Mesothelial cell of epicardium (in vitro differentiated cells): ENCODE measurements at regions not wholly inside any gene's neighbourhood (a gene's known extent, or its start where the extent isn't known, plus 50 kb on each side); places are given as distances from the start of the nearest gene placed in this dataset.
"Not testable (repeated sequence)": the region's sequence is repeated elsewhere in the genome, so short reads cannot be mapped to it uniquely, and the experiment has no call there.

Experiments used
- DNase-seq, 2 experiments: peaks; one replicate each; pipeline ENCODE4 v3.0.0; 2021; ENCODE audit warnings: low spot score in 2 of 2; ENCODE audit not compliant: unreplicated experiment in 2 of 2
- H3K27ac Mint-ChIP-seq: 2 replicates; pipeline ENCODE4 v1.8.0; 2021; ENCODE audit warnings: mixed read lengths
- H3K27me3 Mint-ChIP-seq: 2 replicates; pipeline ENCODE4 v1.8.0; 2021; ENCODE audit warnings: low read depth, mixed read lengths
- H3K36me3 Mint-ChIP-seq: 2 replicates; pipeline ENCODE4 v1.8.0; 2021; ENCODE audit warnings: mixed read lengths
- H3K4me1 Mint-ChIP-seq: 2 replicates; pipeline ENCODE4 v1.8.0; 2021; ENCODE audit warnings: mixed read lengths
- H3K4me3 Mint-ChIP-seq: 2 replicates; pipeline ENCODE4 v1.8.0; 2021; ENCODE audit warnings: mild to moderate bottlenecking, moderate library complexity, mixed read lengths
- H3K9me3 Mint-ChIP-seq: 2 replicates; pipeline ENCODE4 v1.8.0; 2021; ENCODE audit warnings: mixed read lengths
- TF ChIP-seq, protein P1 (sequence below): fragments of 200-600 bp; sonication (generic); IDR thresholded peaks from one replicate; pipeline ENCODE4 v1.5.0; 2021; ENCODE audit warnings: antibody characterized with exemption; ENCODE audit not compliant: unreplicated experiment

DNA sequence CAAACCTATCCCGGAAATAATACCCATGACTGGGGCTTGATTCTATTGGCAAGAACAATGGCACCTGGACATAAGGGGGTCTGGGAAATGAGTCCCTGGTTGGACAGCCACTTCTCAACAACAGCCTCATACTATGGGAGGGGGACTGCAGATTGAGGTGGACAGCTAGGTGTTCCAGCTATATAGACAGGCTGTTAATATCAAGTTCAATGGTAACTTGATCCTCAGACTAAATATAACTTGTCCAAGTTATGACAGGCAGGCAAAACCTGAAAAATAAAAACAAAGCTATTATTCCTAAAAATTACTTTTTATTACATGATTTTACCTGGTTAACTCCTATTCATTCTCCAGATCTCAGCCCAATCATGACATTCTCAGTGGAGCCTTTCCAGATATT lies 267.3 kb downstream of the TTC8 start:
- H3K27ac Mint-ChIP-seq: no peak overlapping the region
- TF ChIP-seq, protein P1, sequence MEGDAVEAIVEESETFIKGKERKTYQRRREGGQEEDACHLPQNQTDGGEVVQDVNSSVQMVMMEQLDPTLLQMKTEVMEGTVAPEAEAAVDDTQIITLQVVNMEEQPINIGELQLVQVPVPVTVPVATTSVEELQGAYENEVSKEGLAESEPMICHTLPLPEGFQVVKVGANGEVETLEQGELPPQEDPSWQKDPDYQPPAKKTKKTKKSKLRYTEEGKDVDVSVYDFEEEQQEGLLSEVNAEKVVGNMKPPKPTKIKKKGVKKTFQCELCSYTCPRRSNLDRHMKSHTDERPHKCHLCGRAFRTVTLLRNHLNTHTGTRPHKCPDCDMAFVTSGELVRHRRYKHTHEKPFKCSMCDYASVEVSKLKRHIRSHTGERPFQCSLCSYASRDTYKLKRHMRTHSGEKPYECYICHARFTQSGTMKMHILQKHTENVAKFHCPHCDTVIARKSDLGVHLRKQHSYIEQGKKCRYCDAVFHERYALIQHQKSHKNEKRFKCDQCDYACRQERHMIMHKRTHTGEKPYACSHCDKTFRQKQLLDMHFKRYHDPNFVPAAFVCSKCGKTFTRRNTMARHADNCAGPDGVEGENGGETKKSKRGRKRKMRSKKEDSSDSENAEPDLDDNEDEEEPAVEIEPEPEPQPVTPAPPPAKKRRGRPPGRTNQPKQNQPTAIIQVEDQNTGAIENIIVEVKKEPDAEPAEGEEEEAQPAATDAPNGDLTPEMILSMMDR: no peak
- no peak overlapping the region for H3K4me3 Mint-ChIP-seq
- H3K9me3 Mint-ChIP-seq: peaks cover 9% of the 10 kb centered on the region
- H3K36me3 Mint-ChIP-seq: no peaks in the 10 kb centered on the region
- H3K4me1 Mint-ChIP-seq: no peaks in the 10 kb centered on the region
- H3K27me3 Mint-ChIP-seq: no peaks in the 10 kb centered on the region
- DNase-seq: no peak

DNA sequence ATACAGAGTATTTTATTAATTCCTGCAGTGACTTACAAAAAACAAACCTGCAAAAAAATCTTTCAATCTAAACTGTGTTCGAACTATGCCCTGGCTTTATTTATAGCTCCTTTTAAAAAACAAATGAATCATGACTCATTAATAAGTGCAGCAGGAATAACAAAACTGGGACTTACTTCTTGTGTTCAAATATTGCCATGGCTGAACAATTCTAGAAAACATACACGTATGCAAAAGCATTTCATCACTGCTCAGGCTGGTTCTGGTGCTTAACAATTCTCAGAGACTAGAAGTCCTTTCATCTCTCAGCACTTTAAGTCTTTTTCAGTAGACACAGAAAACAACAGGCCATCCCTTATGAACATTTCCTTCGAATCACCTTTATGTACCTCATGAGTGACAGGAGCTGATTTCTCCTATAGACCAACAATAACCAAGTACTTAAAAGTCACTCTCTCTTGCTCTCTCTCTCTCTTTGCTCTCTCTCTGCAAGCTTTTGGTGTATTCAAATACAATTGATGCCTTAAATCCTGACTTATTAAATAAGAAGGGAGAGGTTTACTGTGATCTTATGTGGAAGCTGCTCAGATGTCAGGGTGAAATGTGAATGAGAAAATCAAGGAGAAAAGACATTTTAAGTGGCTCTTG lies 268.8 kb downstream of the TTC8 start:
- no peaks in the 10 kb centered on the region for H3K36me3 Mint-ChIP-seq
- H3K4me1 Mint-ChIP-seq: no peaks in the 10 kb centered on the region
- peaks cover 9% of the 10 kb centered on the region for H3K9me3 Mint-ChIP-seq
- no peak overlapping the region for H3K4me3 Mint-ChIP-seq
- no peak for DNase-seq
- no peak overlapping the region for H3K27ac Mint-ChIP-seq
- no peaks in the 10 kb centered on the region for H3K27me3 Mint-ChIP-seq
- TF ChIP-seq, protein P1: no peak

- TF ChIP-seq, protein P1: no peak
- no peak for DNase-seq
- H3K4me1 Mint-ChIP-seq: no peaks in the 10 kb centered on the region
- no peaks in the 10 kb centered on the region for H3K27me3 Mint-ChIP-seq
- H3K36me3 Mint-ChIP-seq: no peaks in the 10 kb centered on the region
- peaks cover 16% of the 10 kb centered on the region for H3K9me3 Mint-ChIP-seq
- no peak overlapping the region for H3K4me3 Mint-ChIP-seq
- no peak overlapping the region for H3K27ac Mint-ChIP-seq
Observed at GRCh38 chr14:89095036-89095435, 270.6 kb downstream of the TTC8 start.

DNA sequence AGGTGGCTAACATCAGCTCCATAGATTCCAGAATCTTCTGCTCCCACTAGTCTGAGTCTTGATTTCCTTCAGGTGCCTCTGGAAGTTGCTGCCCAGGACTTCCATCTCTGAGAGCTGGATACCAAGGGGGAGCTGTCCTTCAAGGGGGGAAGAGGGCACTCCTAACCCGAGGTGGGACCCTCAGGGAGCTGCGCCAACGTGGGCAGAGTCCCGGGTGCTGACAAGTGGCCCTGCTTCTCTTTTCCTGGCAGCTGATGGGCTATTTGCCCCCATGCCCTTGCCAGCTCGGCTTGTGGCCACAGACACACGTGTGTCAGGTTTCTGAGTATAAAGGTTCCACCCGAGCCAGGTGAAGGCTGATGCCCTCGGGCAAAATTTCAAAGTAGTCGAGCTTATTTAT lies 272.5 kb downstream of the TTC8 start:
- H3K4me1 Mint-ChIP-seq: no peaks in the 10 kb centered on the region
- TF ChIP-seq, protein P1: no peak
- DNase-seq: no peak
- peaks cover 22% of the 10 kb centered on the region for H3K9me3 Mint-ChIP-seq
- H3K4me3 Mint-ChIP-seq: no peak overlapping the region
- H3K27ac Mint-ChIP-seq: no peak overlapping the region
- H3K27me3 Mint-ChIP-seq: peaks cover 3% of the 10 kb centered on the region
- no peaks in the 10 kb centered on the region for H3K36me3 Mint-ChIP-seq

GRCh38 chr14:89098254-89098653 lies 273.8 kb downstream of the TTC8 start:
- no peak overlapping the region for H3K27ac Mint-ChIP-seq
- TF ChIP-seq, protein P1: no peak
- H3K27me3 Mint-ChIP-seq: peaks cover 3% of the 10 kb centered on the region
- H3K36me3 Mint-ChIP-seq: no peaks in the 10 kb centered on the region
- no peaks in the 10 kb centered on the region for H3K4me1 Mint-ChIP-seq
- H3K4me3 Mint-ChIP-seq: no peak overlapping the region
- H3K9me3 Mint-ChIP-seq: peaks cover 21% of the 10 kb centered on the region
- DNase-seq: no peak

- not testable (repeated sequence) for H3K27me3 Mint-ChIP-seq, H3K36me3 Mint-ChIP-seq, H3K4me3 Mint-ChIP-seq, H3K4me1 Mint-ChIP-seq, DNase-seq, H3K27ac Mint-ChIP-seq
- peaks cover 25% of the 10 kb centered on the region for H3K9me3 Mint-ChIP-seq
Observed at GRCh38 chr14:89104171-89104817, 279.8 kb downstream of the TTC8 start.

- DNase-seq, H3K27me3 Mint-ChIP-seq, H3K4me3 Mint-ChIP-seq, H3K36me3 Mint-ChIP-seq, H3K27ac Mint-ChIP-seq, H3K4me1 Mint-ChIP-seq: not testable (repeated sequence)
- peaks cover 22% of the 10 kb centered on the region for H3K9me3 Mint-ChIP-seq
Observed at GRCh38 chr14:89104861-89105260, 280.4 kb downstream of the TTC8 start.
